COR-L47 (cell line): ENCODE measurements at regions not wholly inside any gene's neighbourhood (a gene's known extent, or its start where the extent isn't known, plus 50 kb on each side); places are given as distances from the start of the nearest gene placed in this dataset.

Experiments used
- DNase-seq: peaks from one replicate; lab custom pipeline; 2025; lab: John Stamatoyannopoulos, UW

DNA sequence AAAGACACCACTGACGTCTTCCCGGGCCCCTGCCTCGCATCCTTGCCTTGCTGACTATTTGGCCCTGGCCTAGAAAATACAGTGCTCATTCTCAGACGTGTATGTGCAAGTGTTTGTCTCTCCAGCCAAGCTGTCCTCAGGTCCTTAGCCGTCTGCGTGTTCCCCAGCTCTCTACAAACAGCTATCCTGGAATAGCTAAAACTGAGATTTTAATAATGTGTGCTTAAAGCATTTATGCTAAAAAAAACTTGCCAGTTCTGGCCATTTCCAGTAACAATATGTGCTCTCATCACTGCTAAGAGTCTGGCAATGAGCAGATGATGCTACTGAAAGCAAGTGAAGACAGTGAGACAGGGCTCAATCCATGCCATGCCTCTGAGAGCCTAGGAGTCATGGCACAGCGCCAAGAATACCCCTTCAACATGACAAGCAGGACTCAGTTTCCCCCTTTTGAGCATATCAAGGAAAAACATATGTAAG lies 55.7 kb downstream of the IRF2BP2 start:
- DNase-seq, result no peak

DNA sequence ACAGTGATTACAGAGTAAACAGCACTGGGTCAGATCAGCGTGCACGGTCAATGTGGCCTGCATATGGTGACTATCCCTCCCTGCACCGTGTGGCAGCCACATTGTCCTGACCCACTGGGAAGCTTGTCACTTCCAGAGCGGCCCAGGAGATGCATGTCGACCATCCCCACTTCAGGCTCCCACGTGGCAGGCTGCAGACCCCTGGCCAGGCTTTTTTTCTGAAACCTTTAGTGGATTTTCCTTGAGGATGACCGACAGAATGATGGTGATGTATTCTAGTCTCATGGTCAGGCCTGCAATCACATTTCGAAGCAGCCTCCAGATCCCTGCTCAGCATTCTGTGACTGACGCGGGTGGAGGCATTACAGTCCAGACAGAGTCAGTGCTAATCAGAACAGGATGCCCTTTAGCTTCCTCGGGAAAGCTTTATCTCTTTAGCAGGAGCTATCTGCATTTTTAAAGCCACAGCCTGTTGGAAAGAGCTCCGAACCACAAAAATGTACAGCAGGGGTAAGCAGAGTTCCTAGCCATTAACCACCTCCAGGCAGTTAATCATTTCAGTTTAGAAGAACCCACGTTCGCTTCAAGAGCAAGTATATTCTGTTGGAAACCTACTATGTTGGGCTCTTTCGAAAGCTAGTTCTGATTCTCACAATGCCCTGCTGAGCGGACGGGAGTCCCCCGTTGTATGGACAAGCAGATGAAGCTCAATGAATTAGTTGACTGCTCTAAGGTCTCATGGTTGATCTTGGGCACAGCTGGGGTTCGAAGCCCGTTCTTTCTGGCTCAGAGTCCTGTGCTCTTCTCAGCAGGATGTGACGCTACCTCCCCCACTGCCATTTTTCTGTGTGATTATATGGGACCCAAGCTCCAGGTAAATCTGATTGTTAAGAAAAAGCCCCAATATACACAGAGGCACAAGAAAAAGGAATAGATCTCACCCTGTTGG lies 56.5 kb downstream of the IRF2BP2 start:
- no peak for DNase-seq

- DNase-seq, result no peak
Observed at GRCh38 chr1:234551032-234551378, 59.0 kb downstream of the IRF2BP2 start.

DNA sequence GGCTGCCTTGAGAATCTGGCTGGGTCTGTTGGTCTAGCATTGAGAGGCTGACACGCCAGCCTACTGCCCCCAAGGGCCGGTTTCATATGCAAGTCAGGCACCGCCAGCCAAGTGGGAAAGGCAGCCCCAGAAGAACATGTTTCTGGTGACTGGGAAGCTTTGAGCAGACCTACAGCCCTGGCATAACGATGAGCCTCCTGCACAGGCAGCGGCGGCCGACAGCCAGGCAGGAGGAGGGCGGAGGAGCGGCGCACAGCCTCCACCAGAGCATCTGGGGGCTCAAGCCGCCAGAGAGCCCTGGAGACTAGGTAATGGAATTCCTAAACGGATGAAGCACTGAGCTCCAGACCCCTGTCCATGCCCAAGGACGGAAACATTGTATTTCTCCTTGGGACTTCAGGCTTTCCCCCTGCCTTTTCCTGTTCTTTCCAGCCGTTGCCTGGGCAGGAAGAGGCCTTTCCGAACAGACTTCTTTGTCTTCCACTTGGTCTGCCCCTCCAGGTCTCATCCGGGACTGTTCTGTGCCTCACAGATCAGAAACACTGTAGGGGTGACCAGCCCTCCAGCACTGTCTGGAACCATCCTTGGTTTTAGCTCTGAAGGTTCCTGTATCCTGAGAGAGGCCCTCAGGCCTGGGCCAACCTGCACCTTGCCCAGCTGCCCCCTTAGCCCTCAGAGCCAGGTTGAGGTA lies 59.5 kb downstream of the IRF2BP2 start:
- DNase-seq, result no peak

GRCh38 chr1:234549447-234550021 lies 60.4 kb downstream of the IRF2BP2 start:
- DNase-seq, result no peak

DNA sequence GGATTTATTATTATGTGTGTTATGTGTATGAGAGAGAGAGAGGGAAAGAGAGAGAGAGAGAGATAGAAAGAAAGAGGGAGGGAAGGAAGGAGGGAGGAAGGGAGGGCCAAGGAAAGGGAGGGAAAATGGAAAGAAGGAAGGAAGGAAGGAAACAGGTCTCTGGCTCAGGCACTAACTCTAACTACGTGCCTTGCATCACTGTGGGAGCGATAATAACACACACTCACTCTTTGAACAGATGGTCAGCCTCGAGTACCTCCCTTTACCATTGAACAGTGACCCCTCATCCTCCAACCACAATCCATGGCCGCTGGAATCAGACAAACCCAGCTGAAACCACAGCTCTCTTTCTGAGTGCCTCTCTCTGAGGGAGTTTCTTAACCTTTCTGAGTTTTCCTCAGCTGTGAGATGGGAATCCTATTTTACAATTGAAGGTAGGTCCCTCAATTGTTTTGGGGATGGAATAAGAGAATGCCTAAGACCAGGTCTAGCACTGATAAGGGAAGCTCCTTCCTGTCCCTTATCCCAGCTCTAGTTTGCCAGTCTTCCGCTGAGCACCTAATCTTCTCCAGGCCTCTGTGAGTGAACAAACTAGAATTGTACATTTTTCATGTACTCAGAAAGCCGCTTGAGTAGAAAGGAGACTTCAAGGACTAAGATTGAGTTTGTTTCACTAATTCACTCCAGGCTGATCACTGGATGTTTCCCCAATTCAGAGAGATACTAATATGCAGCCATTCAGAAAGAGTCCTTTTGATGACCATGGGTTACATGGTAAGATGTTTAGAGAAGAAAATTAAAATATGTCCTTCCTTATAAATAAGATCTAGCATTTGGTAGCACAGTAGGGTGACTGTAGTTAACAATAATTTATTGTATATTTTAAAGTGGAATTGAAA lies 62.8 kb downstream of the IRF2BP2 start:
- no peak for DNase-seq

GRCh38 chr1:234546387-234546704 lies 63.6 kb downstream of the IRF2BP2 start:
- DNase-seq, result no peak

- DNase-seq, result peak; percentile 5
Observed at GRCh38 chr1:234545517-234546386, 64.2 kb downstream of the IRF2BP2 start.

DNA sequence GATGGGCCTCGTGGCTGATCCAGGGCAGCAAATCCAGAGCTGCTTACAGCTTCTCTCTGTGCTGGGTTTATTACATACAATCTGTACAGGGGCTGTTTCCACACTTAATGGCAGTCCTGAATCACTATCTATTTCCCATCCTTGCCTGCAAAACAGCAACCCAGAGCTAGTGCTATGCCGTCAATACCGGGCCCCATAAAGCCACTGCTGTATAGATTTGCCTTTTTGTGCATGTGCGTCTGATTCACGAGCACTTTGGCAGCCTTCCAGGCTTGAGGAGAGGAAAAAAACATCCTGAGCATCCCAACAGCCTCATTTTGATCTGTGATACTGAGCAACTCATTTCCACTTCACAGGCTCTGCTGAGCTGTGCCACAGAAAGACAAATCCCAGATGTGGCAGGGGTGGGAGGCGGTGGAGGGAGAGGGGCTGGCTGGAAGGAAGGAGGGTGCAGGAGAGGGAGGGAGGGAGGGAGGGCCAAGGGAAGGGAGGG lies 65.2 kb upstream of the TARBP1 start:
- DNase-seq, result peak; percentile 86

GRCh38 chr1:234543442-234544086 lies 64.6 kb upstream of the TARBP1 start:
- peak; percentile 51 for DNase-seq

- no peak for DNase-seq
Observed at GRCh38 chr1:234542211-234542850, 63.4 kb upstream of the TARBP1 start.

- DNase-seq, result no peak
Observed at GRCh38 chr1:234541286-234541975, 62.5 kb upstream of the TARBP1 start.

DNA sequence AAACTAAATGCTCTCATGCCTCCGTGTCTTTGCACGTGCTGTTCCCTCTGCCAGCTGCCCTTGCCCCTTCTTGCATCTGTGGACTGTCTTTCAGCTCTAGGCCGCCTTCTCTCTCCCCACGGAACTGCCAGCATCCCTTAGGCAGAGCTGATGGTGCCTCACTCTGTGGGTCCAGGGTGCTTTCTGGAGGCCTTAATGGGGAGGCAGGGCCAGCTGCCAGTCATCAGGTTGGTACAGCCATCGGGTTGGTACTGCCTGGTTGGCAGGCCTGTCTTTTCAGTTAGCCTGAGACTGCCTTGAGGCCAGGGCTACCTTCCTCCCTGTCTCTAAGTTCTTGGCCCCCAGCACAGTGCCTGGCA lies 61.4 kb upstream of the TARBP1 start:
- DNase-seq, result no peak

- DNase-seq, result no peak
Observed at GRCh38 chr1:234539666-234540403, 60.9 kb upstream of the TARBP1 start.

GRCh38 chr1:234538930-234539649 lies 60.1 kb upstream of the TARBP1 start:
- no peak for DNase-seq

- no peak for DNase-seq
Observed at GRCh38 chr1:234538062-234538731, 59.2 kb upstream of the TARBP1 start.

GRCh38 chr1:234537236-234537635 lies 58.3 kb upstream of the TARBP1 start:
- DNase-seq, result no peak
